Activated CD8-positive, alpha-beta T cell treated with anti-CD3 and anti-CD28 coated beads for 36 hours (primary cell): ENCODE measurements at regions not wholly inside any gene's neighbourhood (a gene's known extent, or its start where the extent isn't known, plus 50 kb on each side); places are given as distances from the start of the nearest gene placed in this dataset.

Experiments used
- ATAC-seq: fragments of 200-7000 bp; cut with Tn5 transposase; one replicate; pipeline ENCODE4 v1.10.0; 2021; ENCODE audit warnings: mild to moderate bottlenecking, moderate library complexity
- CTCF ChIA-PET: fragments of 350-600 bp; sonication (Branson Sonifier 250); formaldehyde crosslinking; loops from one replicate; lab custom pipeline; 2021; ENCODE audit warnings: antibody characterized with exemption; lab: Charles Lee
- POLR2A ChIA-PET: fragments of 350-600 bp; sonication (Branson Sonifier 250); formaldehyde crosslinking; loops from one replicate; lab custom pipeline; 2021; ENCODE audit warnings: antibody characterized with exemption; lab: Charles Lee
- DNase-seq: peaks from one replicate; pipeline ENCODE4 v3.0.0-alpha.2; 2020
- H3K27ac Mint-ChIP-seq: one replicate; pipeline ENCODE4 v1.8.0; 2021; ENCODE audit warnings: mild to moderate bottlenecking, mixed read lengths
- H3K27me3 Mint-ChIP-seq: one replicate; pipeline ENCODE4 v1.8.0; 2021; ENCODE audit warnings: mixed read lengths
- H3K36me3 Mint-ChIP-seq: one replicate; pipeline ENCODE4 v1.8.0; 2021; ENCODE audit warnings: low read depth, mixed read lengths
- H3K4me1 Mint-ChIP-seq: one replicate; pipeline ENCODE4 v1.8.0; 2021; ENCODE audit warnings: low read depth, mixed read lengths
- H3K4me3 Mint-ChIP-seq: one replicate; pipeline ENCODE4 v1.8.0; 2021; ENCODE audit warnings: mild to moderate bottlenecking, moderate library complexity, mixed read lengths
- H3K9me3 Mint-ChIP-seq: one replicate; pipeline ENCODE4 v1.8.0; 2021; ENCODE audit warnings: mixed read lengths
- intact Hi-C: fragments of 100-400 bp; cut with micrococcal nuclease; formaldehyde crosslinking; loops from one replicate; pipeline ENCODE4 v1.10.0; 2022
- TF ChIP-seq, protein P1 (sequence below): fragments of 200-600 bp; IDR thresholded peaks from one replicate; pipeline ENCODE4 v1.8.0; 2022; ENCODE audit warnings: antibody characterized with exemption, mild to moderate bottlenecking

GRCh38 chr10:2873769-2874168 lies 193.6 kb upstream of the PFKP start:
- no peak for DNase-seq
- Mint-ChIP-seq H3K4me3 (no peak overlapping the region), H3K27me3 (peaks cover 3% of the 10 kb centered on the region), H3K9me3 (no peaks in the 10 kb centered on the region), H3K4me1 (no peaks in the 10 kb centered on the region), H3K27ac (no peak overlapping the region), H3K36me3 (no peaks in the 10 kb centered on the region)
- intact Hi-C loops = no loop called here
- no peak for ATAC-seq
- ChIA-PET POLR2A (no interaction called here), CTCF (interaction anchor here (0.6 kb wide), 1 partner anchor 40 kb away, joined by 3 read pairs; no protein-coding TSS in a partner anchor)
- TF ChIP-seq, protein P1, sequence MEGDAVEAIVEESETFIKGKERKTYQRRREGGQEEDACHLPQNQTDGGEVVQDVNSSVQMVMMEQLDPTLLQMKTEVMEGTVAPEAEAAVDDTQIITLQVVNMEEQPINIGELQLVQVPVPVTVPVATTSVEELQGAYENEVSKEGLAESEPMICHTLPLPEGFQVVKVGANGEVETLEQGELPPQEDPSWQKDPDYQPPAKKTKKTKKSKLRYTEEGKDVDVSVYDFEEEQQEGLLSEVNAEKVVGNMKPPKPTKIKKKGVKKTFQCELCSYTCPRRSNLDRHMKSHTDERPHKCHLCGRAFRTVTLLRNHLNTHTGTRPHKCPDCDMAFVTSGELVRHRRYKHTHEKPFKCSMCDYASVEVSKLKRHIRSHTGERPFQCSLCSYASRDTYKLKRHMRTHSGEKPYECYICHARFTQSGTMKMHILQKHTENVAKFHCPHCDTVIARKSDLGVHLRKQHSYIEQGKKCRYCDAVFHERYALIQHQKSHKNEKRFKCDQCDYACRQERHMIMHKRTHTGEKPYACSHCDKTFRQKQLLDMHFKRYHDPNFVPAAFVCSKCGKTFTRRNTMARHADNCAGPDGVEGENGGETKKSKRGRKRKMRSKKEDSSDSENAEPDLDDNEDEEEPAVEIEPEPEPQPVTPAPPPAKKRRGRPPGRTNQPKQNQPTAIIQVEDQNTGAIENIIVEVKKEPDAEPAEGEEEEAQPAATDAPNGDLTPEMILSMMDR = no peak

DNA sequence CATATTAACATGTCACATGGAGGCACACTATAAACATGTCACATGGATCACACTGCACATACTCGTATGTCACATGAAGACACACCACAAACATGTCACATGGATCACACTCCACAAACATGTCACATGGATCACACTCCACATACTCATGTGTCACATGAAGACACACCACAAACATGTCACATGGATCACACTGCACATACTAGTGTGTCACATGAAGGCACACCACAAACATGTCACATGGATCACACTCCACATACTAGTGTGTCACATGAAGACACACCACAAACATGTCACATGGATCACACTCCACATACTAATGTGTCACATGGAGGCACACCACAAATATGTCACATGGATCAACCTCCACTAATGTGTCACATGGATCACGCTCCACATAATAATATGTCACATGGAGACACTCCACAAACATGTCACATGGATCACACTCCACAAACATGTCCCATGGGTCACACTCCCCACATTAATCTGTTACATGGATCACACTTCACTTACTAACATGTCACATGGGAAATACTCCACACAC lies 195.6 kb upstream of the PFKP start:
- no peaks in the 10 kb centered on the region for H3K9me3 Mint-ChIP-seq
- intact Hi-C loops = no loop called here
- H3K4me1 Mint-ChIP-seq = no peaks in the 10 kb centered on the region
- ATAC-seq (no peak), DNase-seq (no peak)
- TF ChIP-seq, protein P1 = no peak
- no peak overlapping the region for H3K27ac Mint-ChIP-seq
- CTCF ChIA-PET = no interaction called here
- POLR2A ChIA-PET = no interaction called here
- H3K27me3 Mint-ChIP-seq = peaks cover 3% of the 10 kb centered on the region
- H3K36me3 Mint-ChIP-seq = no peaks in the 10 kb centered on the region
- no peak overlapping the region for H3K4me3 Mint-ChIP-seq

GRCh38 chr10:2870654-2871053 lies 196.7 kb upstream of the PFKP start:
- Mint-ChIP-seq H3K36me3 (no peaks in the 10 kb centered on the region), H3K9me3 (no peaks in the 10 kb centered on the region), H3K27me3 (peaks cover 3% of the 10 kb centered on the region), H3K27ac (no peak overlapping the region), H3K4me1 (no peaks in the 10 kb centered on the region), H3K4me3 (no peak overlapping the region)
- ATAC-seq = no peak
- DNase-seq = no peak
- ChIA-PET CTCF (no interaction called here), POLR2A (no interaction called here)
- TF ChIP-seq, protein P1 = no peak
- intact Hi-C loops = no loop called here

- H3K36me3 Mint-ChIP-seq = no peaks in the 10 kb centered on the region
- CTCF ChIA-PET = no interaction called here
- intact Hi-C loops = no loop called here
- H3K4me3 Mint-ChIP-seq = no peak overlapping the region
- DNase-seq (no peak), ATAC-seq (no peak)
- H3K27ac Mint-ChIP-seq = no peak overlapping the region
- H3K9me3 Mint-ChIP-seq = no peaks in the 10 kb centered on the region
- POLR2A ChIA-PET = no interaction called here
- peaks cover 3% of the 10 kb centered on the region for H3K27me3 Mint-ChIP-seq
- no peaks in the 10 kb centered on the region for H3K4me1 Mint-ChIP-seq
- TF ChIP-seq, protein P1 = no peak
These were observed 199.5 kb upstream of the PFKP start for GRCh38 chr10:2867788-2868299.

GRCh38 chr10:2866569-2866968 lies 200.8 kb upstream of the PFKP start:
- no peaks in the 10 kb centered on the region for H3K36me3 Mint-ChIP-seq
- no peak overlapping the region for H3K27ac Mint-ChIP-seq
- no peaks in the 10 kb centered on the region for H3K4me1 Mint-ChIP-seq
- H3K4me3 Mint-ChIP-seq = no peak overlapping the region
- intact Hi-C loops = no loop called here
- CTCF ChIA-PET = no interaction called here
- DNase-seq = no peak
- peaks cover 3% of the 10 kb centered on the region for H3K27me3 Mint-ChIP-seq
- TF ChIP-seq, protein P1 = no peak
- ATAC-seq = no peak
- POLR2A ChIA-PET = no interaction called here
- no peaks in the 10 kb centered on the region for H3K9me3 Mint-ChIP-seq
